Non-pigmented ciliary epithelial cell (primary cell): ENCODE measurements at regions not wholly inside any gene's neighbourhood (a gene's known extent, or its start where the extent isn't known, plus 50 kb on each side); places are given as distances from the start of the nearest gene placed in this dataset.

Source experiments
- DNase-seq: peaks from one replicate; pipeline ENCODE4 v3.0.0-alpha.2; 2010; ENCODE audit warnings: low read depth

DNA sequence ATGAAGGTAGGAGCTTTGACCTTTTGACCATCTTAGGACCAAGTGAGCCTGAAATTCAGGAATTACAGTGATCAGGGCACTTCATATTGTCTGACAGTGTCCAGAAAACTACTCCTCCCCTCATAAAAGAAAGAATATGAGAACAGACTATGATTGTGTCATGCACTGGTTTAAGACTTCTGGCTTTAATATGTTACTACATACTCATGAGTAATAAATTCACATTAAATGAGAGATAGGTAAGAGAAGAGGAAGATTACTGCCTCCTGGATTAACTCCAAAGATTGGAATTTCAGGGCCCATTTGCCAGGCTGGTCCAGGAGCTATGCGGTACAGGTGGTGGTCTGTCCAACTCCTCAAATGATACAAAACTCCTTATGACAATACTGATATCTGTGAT lies 213.5 kb upstream of the ADRA1B start:
- DNase-seq: no peak

DNA sequence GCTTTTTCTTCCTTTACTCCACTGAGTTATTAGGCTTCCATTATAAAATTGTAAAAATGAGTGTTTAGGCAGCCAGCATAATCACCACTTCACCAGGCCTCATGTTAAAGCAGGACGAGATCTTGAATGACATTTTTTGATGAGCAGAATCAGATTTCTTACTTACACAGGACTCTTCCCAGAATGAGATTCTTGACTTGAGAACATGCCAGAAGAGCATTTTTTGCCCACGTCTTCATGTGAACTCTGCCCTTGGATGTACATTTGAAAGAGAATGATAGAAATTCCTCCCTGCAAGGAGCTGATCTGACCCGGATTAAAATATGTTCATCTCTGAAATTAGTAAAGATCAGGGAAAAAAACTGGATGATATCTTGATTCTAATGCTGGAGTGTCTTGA lies 212.1 kb upstream of the ADRA1B start:
- DNase-seq: no peak

DNA sequence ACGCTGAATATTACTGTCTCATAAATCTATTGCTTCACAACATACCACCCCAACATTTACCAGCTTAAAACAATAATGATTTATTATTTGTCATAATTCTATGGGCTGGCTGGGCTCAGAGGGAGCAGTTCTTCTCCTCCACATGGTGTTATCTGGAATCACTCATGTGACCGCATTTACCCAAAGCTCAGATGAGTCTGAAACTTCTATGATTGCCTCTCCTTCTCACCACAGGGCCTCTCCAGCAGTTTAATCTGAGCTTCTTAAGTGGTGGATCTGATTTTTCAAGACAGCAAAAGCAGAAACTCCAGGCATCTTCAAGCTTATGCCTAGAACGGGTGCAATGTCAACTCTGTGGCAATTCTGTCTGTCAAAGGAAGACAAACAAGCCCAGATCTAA lies 210.3 kb upstream of the ADRA1B start:
- no peak for DNase-seq

DNA sequence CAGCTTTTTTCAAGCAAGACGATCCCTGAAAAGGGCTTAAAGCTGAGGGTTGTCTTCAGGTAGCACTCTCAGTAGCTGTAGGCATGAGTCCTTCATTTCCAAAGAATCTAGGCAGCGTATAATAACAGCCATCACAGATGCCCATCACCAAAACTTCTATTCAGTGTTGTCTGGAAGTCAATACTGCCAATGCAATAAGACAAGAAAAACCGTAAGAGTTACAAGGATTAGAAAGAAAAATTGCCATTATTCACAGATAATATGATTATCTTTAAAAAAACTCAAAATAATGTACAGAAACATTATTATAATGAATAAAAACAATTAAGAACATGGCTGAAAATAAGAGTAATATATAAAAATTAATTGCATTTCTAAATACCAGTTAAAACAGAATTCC lies 208.2 kb upstream of the ADRA1B start:
- no peak for DNase-seq

DNA sequence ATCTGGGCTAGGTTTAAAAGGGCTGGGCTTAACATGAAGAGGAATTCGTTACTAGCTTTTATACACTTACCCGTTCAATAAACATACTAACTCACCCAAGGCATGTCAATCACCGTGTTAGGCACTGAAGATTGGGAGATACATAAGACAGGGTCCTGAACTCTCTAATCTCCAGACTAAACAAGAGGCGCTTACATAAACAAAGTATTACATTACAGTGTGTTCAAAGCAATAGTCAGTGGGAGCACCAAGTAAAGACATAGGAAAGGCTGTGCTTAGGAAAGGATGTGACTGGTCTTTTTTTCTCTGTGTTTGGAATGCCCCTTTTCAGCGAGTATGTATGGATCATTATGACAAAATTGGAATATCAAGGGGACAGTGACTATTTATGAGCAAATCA lies 203.6 kb upstream of the ADRA1B start:
- DNase-seq: no peak

DNA sequence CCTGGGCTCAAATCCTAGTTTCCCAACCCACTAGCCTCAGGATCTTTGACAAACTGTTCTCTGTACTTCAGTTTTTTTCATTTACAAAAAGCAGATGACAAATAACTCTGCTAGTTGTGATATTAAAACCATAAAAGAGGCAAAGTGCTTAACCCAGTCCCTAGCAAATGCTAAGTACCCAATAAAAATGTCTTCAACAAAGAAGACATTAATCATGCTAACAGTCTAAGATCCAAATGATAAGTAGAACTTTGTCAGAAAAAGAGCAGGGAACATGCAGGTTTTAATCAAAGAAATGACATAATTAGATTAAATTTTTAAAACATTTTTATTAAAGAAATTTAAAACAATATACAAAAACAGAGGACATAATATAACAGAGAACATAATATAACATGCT lies 203.0 kb upstream of the ADRA1B start:
- no peak for DNase-seq

DNA sequence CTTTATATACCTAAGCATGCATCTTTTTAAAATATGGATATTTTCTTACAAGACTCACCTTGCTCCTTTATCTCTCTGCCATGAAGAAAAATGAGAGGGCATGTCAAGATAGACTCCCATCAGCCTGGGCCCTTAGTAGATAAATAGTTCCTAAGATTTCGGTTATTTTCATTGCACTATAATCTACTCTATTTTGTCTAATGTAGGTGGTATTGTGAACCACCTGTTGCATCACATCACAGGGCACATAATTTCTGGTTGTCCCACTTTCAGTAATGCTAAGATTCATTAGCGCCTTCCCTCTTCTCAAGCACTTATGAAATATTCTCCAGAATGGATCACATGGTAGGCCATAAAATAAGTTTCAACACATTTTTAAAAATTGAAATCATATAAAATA lies 202.5 kb upstream of the ADRA1B start:
- DNase-seq: no peak

DNA sequence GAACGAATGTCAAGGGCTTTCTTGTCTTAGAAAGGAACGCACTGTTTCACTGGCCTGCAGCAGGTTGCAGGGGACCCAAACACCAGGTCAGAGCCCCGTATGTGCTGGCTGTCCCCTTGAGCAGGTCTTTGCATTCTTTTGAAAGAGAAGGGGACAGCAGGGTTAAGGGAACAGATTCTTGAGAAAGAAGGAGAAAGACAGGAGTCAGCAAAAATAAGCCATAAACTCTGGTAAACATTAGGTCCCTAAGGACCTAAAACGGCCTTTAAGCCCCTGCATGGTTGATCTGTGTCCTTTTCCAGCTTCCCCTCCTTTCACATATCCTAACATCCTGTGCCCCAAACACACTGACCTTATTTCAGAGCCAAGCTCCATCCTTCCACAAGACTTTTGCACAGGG lies 190.8 kb upstream of the ADRA1B start:
- DNase-seq: no peak

DNA sequence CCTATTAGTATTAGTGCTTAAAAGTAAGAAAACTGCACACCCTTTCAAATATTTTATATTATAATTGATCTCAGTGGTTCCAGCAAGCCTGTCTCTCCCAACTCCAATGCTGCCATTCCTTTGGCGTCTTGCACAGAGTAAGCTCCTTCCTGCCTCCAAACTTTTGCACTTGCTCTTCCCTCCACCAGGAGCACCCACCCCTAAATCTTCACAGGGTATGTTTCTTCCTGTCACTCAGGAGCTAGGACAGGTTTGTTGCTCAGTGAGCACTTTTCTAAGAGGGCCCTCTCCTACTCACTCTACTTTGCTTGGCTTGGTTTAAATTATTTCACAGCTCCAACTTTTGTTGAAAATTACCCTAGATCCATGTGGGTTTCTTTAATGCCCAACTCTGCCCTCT lies 189.1 kb upstream of the ADRA1B start:
- no peak for DNase-seq

DNA sequence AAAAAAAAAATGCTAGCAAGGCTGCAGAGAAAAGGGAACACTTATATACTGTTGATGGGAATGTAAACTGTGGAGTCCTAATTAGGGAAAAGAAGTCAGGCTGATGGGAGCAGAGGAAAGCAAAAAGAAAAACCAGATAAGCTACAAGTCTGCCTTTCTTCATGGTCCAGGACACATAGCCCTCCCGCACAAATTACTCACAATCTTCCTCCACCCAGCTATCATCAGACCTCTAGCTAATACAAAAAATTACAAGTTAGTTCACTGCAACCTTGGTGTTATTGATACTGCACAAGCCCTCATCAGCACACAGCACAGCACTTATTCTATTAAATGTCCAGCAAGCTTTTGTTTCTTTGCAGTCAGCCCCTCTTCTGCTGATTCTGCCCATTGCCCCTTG lies 186.0 kb upstream of the ADRA1B start:
- no peak for DNase-seq

DNA sequence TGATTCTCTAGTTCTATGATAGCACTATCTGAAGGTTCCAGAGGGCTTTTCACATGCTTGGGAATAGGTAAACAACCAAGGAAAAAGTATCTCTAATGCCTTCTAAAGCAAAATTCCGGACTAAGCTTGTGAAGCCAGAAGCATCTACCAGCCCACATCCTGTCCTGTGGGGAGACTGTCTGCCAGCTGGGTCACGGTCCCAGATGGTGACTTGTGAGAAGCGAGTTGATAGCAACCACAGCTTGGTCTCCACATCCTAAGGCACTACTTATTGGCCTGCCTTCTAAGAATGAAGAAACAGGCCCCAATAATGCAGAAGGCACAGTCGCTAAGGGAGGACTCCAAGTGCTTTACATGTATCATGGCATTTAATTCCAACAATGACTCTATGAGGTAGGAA lies 184.1 kb upstream of the ADRA1B start:
- DNase-seq: no peak

DNA sequence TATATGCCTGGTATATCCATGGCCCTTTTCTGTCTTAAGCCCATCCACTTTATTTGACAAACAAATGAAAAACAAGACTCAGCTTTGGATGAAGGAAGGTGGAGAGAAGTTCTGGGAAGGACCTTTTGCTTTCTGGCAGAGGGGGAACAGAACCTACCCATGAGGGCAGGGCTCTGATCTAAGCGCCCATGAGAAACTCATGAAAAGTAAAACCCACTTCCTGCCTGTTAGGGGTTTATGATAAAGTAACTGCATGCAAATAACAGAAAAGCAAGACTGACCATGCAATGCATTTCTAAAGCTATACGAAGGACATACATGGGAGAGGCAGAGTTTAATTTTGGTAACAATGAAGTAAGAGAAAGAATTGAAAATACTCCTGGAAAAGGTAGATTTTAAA lies 181.9 kb upstream of the ADRA1B start:
- DNase-seq: no peak

DNA sequence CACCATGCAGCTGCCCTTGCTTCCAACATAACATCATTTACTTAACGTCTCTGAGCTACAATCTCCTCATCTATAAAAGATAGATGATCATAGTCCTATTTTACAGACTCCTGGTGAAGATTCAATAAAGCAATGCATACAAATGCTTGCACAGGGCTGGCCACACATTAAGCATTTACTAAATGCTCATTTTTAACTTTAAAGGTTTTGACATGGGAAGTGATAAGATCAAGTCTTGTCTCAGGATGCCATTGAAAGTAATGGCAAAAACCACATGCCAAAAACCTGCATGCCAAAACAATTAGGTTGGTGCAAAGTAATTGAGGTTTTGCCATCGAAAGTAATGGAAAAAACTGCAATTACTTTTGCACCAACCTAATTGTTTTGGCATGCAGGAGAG lies 181.2 kb upstream of the ADRA1B start:
- no peak for DNase-seq

DNA sequence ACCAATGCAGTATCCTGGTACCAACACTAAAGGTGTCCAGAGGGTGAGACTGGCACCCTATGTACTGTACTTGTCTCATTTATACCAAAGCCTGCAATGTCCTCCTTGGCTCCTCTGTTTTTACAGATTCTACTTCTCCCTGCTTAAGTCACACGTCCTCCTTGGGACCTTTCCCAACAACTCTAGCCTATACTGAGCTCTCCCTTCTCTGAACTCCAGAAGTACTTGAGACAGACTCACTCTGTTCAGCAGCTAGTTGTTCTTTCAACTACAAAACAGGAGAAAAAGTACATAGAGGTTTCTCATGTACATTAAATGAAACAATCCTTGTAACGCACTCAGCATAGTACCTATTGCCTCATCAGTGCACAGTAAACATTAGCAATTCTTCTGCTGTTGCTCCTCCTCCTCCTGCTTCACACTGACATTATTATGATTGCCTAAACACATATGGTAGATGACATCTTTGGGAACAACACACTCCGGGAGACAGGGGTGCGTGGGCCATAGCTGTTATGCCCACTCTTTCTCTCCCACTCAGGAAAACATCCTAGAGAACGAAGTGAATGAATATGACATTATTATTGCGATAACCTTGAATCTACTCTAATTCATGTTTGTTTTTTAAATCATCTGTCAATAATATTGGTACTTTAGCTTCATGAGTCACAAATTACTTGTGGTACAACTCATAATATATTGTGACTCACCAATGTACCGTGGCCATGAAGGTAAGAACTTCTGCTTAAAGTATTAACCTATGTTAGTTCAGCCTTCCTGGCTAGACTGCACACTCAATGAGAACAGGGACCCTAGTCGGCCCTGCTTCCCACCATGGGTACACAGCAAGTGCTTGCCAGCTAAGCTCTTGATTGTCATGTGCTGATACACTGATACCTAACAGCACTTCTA lies 180.3 kb upstream of the ADRA1B start:
- no peak for DNase-seq

DNA sequence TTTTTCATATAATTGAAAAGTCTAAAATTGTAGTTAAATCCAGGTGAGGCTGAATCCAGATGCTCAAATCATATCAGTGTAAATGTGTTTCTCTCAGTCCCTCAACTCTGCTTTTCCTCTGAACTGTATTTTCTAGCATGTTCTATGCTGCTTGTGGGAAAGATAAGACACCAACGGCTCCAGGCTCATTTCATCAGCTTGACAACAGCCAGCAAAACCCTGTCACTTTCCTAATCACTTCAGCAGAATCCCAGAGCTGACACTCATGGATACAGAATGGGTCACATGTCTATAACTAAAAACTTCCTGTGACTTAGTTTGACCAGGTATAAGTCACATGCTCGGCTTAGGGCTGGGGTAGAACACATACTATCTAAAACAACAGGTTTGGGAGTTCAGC lies 179.4 kb upstream of the ADRA1B start:
- DNase-seq: no peak

DNA sequence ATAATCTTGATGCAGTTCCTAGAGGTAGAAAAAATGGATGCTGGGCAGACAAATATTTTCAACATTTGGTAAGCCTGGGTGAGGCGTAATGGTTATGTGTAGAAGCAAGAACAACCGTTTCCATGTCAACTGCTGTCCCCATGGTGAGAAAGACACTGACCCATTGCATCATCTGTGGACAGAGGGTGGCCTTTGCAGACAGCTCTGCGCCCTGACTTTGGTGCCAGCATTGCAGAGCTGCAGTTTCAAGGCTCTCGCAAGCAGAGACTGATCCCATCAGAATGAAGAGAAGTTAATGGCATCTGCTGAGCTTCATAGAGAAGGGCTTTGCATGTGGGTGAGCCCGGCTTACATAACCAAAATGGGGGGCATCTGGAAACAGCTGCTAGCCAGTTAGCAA lies 179.0 kb upstream of the ADRA1B start:
- DNase-seq: no peak

DNA sequence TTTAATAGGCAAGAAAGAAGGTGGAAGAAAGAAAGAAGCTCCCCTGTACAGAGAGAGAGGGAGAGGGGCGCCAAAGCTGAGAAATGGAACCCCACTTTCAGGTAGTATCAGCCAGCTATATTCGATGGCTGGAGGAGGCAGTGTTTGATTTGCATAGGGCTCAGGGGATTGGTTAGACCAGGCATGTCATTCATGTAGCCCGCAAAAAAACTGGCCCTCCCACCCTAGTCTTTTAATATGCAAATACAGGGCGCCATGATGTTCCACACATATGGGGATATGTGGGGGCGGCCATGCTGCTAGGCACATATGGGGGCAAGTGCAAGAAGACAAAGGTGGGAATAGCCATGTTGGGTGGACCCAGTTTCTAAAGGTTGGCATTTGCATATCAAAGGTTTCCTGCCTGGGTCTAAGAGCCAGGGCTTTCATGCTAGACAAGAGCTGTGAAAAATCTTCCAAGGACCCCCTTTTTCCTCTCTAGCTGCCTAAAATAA lies 174.4 kb upstream of the ADRA1B start:
- no peak for DNase-seq

DNA sequence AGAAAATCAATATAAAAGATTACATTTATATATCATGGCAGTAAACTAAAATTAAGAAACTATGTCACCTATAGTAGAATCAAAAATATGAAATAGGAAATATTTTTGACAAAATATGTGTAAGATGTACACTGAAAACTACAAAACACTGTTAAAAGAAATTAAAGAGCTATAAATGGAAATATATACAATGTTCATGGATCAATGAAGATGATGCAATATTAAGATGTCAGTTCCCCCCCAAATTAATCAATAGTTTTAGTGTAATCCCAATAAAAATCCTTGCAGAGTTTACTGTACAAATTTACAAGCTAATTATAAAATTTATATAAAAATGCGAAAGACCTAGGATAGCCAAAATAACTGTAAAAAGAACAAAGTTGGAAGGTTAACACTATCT lies 173.0 kb upstream of the ADRA1B start:
- DNase-seq: no peak

DNA sequence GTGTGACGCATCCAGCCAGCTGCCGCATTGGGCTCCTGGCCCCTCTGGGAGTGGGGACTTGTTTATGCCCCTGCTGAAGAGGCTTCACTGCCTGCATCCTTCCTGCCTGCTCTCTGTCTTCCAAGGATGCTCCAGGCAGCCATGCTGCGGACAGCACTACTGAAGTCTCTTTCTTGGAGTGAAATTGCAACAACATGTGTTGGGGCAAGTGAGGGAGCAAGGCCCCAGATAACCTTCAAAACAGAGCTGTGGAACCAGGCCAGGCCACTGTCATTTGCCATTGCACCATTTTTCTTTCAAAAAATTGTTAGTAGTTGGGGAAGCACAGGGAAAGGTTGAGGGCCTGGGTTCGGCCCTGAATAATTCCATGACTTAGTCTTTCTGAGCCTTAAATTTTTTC lies 169.6 kb upstream of the ADRA1B start:
- DNase-seq: no peak

DNA sequence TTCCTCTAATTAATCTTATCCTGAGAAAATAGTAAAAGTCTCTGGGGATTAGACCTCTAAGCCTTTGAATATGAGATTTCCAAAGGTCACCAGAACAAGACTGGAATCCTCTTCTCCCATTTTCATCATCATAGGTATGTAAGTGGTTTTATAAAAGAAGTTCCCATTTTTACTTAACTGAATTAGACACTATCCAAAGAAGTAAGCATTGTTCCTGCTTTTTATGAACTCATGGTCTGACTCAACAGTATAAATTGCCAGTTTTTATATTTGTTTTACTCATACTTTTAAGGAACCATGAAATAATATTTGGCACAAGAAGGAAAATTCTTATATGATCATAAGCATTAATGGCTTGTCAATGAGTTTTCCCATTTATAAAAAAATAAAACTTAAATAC lies 167.1 kb upstream of the ADRA1B start:
- DNase-seq: no peak

DNA sequence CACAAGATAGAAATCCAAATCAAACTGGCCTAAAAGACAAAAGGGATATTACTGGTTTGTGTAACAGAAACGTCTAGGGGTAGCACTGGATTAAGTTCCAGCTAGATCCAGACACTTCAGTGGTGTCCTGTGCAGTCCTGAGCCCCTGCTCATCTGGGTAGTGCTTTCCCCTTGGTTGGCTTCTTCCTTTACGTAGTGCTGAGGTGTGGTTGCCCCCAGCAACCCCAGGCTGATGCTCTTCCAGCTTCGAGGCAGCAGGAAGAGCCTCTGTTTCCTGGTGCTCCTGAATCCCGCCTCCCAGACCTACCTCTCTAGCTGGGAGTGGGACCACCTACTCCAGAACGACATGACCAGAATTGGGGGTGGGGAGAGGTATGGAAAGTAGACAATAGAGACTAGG lies 166.1 kb upstream of the ADRA1B start:
- DNase-seq: no peak

DNA sequence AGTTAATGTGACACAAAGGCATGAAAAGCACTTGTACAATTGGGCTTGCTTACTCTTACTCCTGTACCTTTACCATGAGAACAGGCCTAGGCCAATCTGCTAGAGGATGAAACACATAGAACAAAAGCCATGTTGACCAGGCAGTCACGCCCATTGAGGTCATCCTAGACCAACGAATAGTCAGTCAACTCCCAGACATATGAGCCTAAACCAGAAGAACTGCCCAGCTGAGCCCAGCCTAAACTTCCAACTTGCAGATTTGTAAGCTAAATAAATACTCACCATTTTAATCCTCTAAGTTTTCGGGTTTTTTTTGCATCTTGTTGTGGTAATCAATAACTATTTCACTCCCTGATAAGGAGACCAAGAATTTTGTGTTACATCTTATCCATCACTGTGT lies 164.8 kb upstream of the ADRA1B start:
- DNase-seq: no peak

DNA sequence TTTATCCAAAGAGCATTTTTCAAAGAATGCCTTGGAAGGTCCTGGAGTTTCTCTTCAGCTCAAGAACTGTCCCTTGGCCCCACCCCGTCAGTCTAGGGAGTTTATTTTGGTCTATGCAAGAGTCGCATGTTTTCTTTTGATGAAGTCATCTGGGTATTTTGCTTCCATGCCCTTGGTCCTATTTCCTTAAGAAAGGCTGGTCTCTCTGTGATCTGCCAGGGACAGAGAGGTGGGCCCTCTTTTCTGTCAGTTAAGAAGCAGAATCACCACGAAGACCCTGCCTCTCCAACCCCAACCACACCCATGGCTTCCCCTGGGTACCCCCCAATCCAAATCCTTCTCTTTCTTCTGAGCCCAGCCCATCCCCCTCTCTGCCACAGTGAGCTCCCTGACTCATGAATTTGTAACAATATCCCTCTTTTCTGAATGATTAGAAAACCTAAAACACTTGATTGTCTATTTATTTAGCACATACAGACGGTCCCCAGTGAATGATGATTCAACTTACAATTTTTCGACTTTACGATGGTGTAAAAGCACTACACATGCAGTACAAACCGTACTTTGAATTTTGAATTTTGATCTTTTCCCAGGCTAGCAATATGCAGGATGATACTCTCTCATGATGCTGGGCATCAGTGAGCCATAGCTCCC lies 163.5 kb upstream of the ADRA1B start:
- DNase-seq: no peak

DNA sequence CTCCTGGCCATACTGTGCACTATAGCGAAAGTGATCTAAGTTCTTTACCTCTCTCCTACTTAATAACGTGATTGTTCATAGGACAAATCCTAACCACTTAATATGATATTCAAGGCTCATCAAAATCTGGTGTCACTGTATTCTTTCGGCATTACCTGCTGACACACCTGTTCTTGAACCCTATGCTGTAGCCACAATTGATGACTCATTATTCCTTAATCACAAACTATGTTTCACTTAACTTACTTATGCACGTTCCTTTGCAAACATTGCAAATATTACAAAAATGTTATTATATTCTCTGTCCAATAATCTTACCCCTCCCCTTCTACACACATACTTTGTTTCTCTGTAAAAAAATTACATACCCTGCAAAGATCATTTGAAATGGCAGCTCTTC lies 158.1 kb upstream of the ADRA1B start:
- no peak for DNase-seq
